Immature natural killer cell (primary cell): ENCODE measurements at regions not wholly inside any gene's neighbourhood (a gene's known extent, or its start where the extent isn't known, plus 50 kb on each side); places are given as distances from the start of the nearest gene placed in this dataset.
A peak's percentile ranks its signal among the peaks of the same experiment; 100 is the strongest.

ENCODE experiments used
- DNase-seq, 3 donors: peaks; one replicate each; pipeline ENCODE4 v3.0.0; 2022; ENCODE audit warnings: mixed read lengths in 1 of 3
- H3K27ac Mint-ChIP-seq, 6 donors: one replicate each; pipeline ENCODE4 v1.8.0; 2020; ENCODE audit warnings: mixed read lengths in 6 of 6, mild to moderate bottlenecking in 5 of 6, inconsistent platforms in 4 of 6, moderate library complexity in 3 of 6
- H3K27me3 Mint-ChIP-seq, 3 donors: one replicate each; pipeline ENCODE4 v1.8.0; 2020 to 2021; ENCODE audit warnings: low read depth in 3 of 3, mild to moderate bottlenecking in 3 of 3, mixed read lengths in 3 of 3, moderate library complexity in 3 of 3, inconsistent platforms in 1 of 3
- H3K36me3 Mint-ChIP-seq, 3 donors: one replicate each; pipeline ENCODE4 v1.8.0; 2020; ENCODE audit warnings: mixed read lengths in 3 of 3, inconsistent platforms in 2 of 3, mild to moderate bottlenecking in 2 of 3
- H3K4me1 Mint-ChIP-seq, 2 donors: one replicate each; pipeline ENCODE4 v1.8.0; 2020; ENCODE audit warnings: inconsistent platforms in 2 of 2, mild to moderate bottlenecking in 2 of 2, mixed read lengths in 2 of 2, moderate library complexity in 1 of 2
- H3K4me3 Mint-ChIP-seq, 5 donors: one replicate each; pipeline ENCODE4 v1.8.0; 2020; ENCODE audit warnings: mild to moderate bottlenecking in 5 of 5, mixed read lengths in 5 of 5, inconsistent platforms in 3 of 5, moderate library complexity in 3 of 5
- H3K9me3 Mint-ChIP-seq, 6 donors: one replicate each; pipeline ENCODE4 v1.8.0; 2020; ENCODE audit warnings: mild to moderate bottlenecking in 6 of 6, mixed read lengths in 6 of 6, inconsistent platforms in 4 of 6, moderate library complexity in 3 of 6

DNA sequence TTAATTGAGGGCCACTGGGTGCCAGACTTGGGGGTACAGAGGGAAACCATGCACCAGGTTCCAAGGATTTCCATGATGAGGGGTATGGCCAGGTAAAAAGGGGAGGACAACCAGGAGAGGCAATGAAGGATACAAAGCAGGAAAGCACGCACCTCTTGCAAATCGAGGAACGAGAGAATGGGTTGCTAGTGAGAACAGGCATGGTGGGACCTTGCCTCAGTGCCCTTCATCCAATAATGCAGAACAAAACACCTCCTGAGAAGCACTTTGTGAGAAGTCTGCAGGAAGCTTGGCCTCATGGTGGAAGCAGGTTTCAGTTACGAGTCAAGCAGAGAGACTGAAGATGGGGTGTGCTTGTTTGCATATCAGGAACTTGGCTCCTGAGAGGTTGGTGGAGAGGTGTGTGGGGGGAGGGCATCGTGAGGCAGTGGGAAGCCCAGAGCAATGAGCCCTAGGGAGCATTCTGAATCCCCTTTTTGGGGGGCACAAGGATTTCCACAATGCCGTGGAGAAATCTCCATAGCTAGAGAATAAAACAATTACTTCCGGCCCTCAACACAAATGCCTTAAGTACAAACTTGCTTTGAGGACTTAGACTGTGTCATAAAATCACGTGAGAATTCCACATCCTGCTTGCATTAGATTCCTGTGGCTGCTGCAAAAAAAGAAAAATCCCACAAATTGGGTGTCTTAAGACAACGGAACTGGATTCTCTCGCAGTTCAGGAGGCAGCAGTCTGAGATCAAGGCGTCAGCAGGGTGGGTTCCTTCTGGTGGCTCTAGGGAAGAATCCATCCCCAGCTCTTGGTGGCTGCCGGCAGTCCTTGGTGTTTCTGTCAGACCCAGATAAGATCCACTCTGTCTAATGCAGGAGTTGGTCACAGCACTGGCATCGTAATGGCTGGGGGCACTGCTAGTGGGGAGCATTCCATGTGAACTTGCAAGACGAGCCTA lies 54.9 kb upstream of the BACE2 start:
- Mint-ChIP-seq H3K27ac (peak overlapping the region; percentile 23 to 75 (median 62)), H3K9me3 (peaks cover 0 to 2% (median 0%) of the 10 kb centered on the region in 6 donors), H3K4me3 (peak overlapping the region; percentile 67 to 85 (median 75)), H3K36me3 (no peaks in the 10 kb centered on the region), H3K27me3 (peaks cover 5 to 6% (median 6%) of the 10 kb centered on the region in 3 donors), H3K4me1 (peaks cover 22 to 26% of the 10 kb centered on the region in 2 donors)
- DNase-seq: peak in 1 of 3 donors; percentile 9

GRCh38 chr21:41115851-41116250 lies 52.1 kb upstream of the BACE2 start:
- no peak for DNase-seq
- H3K9me3 Mint-ChIP-seq: peaks cover 0 to 2% (median 0%) of the 10 kb centered on the region in 6 donors
- H3K4me1 Mint-ChIP-seq: peaks cover 22 to 26% of the 10 kb centered on the region in 2 donors
- no peaks in the 10 kb centered on the region for H3K36me3 Mint-ChIP-seq
- H3K27ac Mint-ChIP-seq: no peak overlapping the region
- no peak overlapping the region for H3K4me3 Mint-ChIP-seq
- H3K27me3 Mint-ChIP-seq: peaks cover 0 to 5% (median 4%) of the 10 kb centered on the region in 3 donors
